Stimulated activated CD4-positive, alpha-beta T cell treated with anti-CD3 and anti-CD28 coated beads, Interleukin-4, amount 100 ng/mL, for 4 hours (primary cell): ENCODE measurements at regions not wholly inside any gene's neighbourhood (a gene's known extent, or its start where the extent isn't known, plus 50 kb on each side); places are given as distances from the start of the nearest gene placed in this dataset.

Experiments
- DNase-seq, 2 experiments: peaks; one replicate each; pipeline ENCODE4 v3.0.0-alpha.2; 2020

DNA sequence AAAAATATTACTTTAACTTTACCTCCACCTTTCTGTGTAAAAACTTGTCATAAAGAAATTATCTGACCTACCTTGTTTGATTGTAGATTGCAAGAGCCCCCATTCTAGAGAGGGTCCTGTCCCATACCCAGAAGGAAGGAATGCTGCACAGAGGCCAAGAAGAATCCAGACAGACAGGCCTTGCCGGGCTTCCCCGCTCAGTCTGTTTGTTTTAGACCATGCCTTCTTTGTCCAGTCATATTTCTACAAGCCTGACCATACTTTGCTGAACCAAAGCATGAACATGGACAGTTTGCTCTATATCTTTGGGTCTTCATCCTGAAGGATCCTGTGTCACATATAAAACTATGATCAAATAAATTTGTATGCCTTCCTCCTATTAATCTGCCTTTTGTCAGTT is 95.8 kb upstream of the MYCBP2 start:
- DNase-seq = no peak

DNA sequence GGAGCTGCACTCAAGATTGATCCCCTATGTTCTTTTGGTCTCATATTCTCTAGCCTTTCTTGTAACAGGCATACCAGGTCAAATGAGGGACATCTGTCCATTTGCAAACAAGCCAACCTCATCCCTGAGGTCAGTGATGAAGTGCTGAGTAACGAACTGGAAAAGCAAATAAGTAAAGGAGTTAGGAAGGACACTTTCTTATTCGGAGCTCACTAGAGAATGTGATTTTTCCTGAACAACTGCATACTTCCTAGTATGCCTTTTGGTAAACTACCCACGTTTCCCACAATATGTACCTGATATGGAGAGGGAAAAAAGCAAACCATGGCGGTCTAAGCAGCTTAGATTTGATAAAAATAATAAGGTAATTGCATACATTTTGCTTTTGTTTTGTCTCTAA is 91.0 kb upstream of the MYCBP2 start:
- DNase-seq = no peak

DNA sequence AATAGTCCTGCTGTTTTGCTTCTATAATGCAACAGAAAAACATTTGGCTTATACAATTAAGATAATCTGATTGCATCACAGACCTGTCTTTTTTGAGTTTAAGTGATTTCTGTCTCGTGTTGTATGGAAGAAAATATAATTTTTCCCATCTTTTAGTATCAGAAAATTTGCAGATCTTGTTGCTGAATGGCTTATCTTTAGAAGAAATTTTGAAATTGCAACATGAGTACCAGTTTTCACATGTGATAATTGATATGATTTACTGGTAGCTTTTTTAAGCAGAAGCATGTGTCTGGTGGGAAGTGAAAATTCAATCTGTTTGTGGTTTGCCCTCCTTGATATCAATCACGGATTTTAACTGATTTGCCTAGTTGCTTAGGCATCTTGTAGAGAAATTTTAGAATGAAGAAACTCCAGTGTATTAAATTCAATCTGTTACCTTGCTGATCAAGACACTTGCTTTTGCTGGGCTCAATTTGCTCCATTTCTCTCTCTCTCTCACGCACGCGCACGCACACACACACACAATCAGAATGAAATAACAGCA is 89.8 kb upstream of the MYCBP2 start:
- no peak for DNase-seq

DNA sequence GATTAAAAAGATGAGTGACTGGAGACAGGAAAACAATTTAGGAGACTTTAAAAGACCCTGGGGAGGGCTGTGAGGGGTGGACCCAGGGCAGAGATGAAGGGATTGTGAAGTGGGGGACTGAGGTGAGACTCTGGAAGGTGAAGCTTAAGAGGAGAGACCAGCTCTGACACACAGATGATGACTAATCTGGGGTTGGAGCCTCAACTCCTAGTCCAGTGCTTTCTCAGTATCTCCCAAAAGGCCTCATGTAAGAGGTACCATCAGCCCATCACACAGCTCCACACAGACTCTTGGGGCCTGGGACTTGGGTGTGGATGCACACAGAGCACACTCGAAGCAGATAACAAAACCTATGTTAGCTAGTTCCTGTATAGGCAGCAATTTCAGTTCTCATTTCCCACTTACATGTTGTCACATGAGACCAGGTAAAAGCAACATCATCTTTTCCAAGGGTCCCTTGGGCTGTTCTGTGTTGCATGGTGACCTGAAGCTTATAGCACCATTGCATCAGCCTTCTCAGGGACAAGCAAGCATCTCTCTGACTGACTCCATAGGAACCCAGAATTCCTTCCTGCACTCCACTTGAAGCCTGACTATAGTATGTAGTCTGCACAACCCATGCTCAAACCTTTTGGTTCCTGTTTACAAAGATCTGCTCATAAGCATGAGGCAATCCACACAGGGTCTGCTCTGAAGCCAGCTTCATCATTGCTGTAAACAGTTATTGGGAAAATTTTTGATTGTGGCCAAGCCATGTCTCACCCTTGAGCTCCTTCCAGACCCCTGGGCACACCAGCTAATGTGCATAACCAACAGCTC is 88.6 kb upstream of the MYCBP2 start:
- no peak for DNase-seq

DNA sequence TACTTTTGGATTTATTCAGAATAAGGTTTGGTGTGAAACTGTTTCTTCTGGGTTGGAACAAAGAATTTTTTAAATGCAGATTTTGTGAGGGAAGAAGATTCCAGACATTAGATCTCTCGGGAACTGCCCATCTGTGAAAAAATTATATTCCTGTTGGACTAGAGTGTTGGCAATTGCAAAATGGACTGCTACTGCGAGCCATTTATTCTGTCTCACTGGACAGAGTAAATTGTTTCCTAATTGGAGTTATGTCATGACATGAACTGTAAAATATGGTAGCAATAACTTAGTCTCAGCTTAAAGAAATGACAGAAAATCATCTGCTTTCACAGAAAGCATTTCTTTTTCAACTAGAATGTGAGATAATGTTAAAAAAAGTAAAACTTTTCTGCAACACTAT is 86.0 kb upstream of the MYCBP2 start:
- no peak for DNase-seq

DNA sequence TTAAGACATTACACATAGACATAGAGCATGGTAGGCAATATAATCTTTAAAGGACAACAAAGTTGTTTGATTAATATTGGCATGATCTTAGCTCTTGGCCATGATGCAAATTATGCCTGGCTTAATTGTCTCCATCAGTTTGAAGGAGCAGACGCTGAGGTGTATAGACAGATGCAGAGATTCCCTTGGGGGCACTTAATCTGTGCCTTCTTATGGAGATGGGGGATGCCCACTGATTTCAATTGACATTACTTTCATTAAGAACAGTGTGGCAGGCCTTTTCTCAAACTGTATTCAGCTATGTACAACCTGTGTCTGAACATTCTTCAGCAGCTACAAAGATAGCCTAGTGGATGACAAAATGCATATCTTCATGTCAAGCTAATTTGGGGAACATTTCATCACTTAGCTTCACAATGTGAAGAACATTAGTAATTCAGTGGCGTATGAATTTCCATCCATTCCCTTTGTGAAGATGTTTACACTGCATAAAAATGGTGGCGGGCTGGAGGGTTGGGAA is 85.3 kb upstream of the MYCBP2 start:
- no peak for DNase-seq

DNA sequence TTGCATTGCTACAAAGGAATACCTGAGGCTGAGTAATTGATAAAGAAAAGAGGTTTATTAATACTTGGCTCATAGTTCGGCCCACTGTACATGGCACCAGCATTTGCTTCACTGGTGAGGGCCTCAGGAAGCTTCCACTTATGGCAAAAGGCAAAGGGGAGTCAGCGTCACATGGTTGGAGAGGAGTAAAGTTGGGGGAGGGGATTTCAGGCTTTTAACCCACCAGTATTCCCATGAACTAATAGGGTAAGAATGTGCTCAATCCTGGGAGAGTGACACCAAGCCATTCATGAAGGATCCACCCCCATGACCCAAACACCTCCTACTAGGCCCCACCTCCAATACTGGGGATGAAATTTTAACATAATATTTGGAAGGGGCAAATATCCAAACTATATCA is 82.5 kb upstream of the MYCBP2 start:
- no peak for DNase-seq

DNA sequence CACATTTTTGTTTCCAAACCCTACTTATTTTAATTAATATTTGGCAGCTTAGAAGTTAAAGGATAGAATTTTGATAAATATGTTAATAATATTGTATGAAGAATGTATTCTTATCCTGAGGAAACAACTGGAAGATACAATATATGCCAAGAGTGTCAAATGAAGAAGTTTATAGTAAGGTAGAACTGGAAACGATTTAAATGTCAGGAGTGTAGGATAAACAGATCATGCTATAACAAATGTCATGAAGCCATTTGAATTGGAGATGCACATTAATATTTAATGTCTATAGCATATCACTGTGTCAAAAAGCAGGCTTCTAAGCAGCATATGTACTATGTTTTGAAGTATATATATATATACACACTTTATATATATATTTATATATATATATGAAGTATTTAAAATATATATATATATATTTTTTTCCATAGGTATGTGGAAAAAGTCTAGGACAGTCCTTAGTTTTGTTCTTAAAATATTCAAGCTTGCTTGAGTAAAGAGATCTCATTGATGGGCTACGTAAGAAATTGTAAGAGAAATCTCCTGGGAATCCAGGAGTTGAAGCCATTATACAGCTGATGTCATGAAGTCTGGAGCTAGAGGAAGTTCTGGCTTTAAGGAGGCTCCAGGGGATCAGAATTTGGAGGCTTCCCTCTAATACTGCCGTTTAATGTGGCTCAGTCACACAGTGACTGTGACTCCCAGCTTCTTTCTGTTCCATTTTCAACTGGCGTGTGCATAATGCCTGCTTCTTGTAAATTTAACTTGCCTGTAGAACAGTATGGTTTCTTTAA is 79.9 kb upstream of the MYCBP2 start:
- no peak for DNase-seq

DNA sequence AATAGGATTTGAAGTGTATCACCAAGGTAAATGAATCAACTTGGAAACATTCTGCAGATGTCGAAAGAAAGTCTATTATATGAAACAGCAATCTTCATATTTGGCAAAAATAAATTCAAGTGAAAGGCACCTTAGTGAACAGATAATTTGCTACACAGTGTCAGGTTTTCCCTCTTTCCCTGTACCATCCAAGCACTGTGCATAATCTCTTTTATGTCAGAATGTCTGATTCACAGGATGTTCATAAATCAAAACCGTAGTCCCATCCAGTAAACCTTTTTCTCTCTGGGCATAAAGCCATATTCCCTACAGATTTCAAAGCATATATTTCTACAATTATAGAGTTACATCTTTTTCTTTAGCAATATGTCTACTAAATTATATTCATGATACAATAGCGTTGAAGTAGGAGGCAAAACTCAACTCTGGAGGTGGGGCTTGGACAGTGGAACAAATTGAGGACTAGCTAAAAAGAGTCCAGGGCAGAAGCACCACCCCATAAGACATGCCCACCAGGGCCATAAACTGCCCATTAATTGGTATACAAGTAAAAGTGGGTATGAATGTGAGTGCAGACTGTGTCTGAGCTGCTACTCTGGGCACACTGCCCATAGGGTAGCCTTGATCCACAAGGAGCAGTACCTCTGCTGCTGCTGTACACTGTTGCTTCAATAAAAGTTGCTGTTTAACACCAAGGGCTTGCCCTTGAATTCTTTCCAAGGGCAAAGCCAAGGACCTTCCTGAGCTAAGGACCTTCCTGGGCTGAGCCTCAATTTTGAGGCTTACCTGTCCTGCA is 72.1 kb upstream of the MYCBP2 start:
- DNase-seq = no peak

DNA sequence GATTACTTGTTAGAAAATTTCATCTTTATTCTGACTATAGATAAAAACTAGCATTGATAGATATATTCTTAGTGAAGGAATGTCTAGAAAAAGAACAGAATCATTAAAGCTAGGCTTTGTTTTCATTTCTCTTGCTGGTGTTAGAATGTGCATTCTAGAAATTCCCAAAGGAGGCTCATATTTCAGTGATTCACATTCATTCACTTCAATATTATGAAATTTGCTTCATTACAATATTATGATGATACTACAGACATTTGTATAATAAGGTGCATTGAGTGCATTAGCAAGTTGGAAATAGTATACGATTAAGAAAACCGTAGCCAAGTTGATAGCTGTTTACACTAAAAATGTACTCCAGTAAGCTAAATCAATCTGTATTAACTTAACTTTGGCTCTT is 70.7 kb upstream of the MYCBP2 start:
- no peak for DNase-seq

DNA sequence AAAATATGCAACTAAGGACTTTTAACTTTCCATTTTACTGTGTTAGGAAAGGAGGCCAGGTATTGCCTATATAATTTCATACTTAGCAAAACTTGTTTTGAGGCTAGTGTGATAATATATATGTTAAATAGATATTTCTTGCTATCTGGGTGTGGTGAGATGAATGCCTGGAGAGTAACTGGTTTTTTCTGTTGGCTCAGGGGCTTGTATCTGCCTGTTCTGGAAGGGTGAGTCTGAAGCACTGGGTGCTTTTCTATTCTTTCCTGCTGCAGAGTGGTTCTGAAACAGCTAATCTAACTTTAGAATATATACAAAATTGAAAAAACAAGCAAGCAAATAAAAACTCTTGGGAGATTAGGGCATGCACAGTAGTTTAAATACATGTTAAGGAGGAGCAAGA is 64.6 kb upstream of the MYCBP2 start:
- DNase-seq = no peak

DNA sequence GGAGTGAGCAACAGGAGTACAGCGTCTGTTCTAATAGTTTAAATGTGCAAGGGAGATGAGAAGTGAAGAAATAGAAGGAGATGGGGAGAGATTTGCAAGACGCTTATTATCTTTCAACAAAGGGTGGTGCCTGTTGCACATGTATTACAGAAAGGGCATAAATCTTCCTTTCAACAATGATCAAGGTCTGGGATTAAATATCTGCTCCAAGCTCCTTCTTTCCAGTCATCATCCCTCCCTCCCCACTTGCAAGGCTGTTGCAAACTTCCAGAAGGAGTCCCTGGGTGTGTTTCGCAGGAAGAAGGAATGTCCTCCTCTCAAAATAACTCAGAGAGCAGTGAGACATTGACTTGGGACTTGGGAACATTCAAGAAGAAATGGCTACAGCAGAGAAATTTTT is 63.5 kb upstream of the MYCBP2 start:
- DNase-seq = no peak

DNA sequence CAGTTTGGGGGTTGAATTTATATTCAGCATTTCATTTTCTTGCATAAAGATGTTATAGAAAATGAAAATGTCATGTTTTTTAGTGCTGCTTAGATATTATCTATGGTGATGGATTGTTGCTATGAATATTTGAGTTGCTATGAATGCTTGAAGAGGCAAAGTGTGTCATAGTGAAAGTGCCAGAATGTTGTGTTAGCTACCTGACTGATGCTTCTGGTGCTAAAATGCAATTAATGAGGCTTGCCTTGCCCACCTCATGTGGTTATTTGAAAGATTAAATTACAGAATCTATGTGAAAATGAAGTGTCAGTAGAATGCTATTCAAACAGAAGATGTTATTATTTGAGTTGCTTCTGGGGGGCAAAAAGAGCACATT is 62.7 kb upstream of the MYCBP2 start:
- DNase-seq = no peak

DNA sequence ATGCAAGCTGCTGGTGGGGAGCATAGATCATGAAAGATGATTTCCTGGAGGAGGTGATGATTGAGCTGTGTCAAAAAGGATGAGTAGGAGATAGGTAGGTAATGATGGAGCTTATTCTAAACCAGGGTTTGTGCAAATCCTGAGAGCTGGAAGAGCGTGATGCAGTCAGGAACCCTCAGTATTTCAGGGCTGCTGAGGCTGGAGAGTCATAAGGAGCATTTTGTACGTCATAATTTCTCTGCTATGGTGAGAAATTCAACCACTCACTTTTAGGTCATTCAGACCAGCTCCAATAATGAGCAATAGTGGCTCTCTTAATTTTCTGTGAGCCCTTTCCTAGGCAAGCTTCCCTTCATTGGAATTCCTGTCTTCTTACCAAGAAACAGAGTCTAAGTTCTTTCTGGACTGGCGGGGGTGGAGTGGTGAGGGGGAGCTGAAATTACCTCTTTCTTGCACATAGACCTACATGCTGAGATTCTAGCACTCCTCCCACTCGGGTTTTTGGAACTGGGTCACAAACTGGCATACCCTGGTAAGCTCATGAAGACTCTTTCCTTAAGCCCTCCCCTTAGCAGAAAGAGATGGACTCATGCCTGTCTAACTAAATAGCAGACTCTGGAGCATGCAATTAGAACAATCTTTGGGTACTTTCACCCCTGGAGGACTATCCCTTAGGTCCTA is 62.2 kb upstream of the MYCBP2 start:
- no peak for DNase-seq

DNA sequence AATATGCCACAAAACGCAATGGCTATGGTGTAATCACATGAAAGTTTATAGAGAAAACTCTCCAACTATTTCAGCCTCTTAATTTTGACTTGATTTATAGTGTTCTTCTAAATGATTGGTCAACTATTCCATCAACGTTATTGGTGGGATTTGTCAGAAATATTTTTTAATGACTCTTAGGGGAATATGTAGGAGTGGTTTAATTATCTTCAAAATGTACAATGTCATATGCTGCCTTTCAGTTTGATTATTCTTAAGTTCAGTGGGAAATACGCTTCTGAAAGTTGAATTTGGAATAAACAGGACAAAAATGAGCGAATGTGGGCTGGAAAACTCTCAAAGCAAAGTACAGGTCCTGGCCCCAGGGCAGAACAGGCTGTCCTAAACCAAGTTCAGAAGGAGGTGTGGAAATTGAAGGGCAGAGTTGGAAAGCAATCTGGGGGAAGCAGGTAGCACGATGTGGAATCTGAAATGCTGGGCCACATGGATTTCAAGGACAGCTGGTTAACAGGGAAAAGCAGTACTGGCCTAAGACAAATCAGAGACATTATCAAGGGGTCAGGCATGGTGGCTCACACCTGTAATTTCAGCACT is 60.8 kb upstream of the MYCBP2 start:
- DNase-seq = no peak

DNA sequence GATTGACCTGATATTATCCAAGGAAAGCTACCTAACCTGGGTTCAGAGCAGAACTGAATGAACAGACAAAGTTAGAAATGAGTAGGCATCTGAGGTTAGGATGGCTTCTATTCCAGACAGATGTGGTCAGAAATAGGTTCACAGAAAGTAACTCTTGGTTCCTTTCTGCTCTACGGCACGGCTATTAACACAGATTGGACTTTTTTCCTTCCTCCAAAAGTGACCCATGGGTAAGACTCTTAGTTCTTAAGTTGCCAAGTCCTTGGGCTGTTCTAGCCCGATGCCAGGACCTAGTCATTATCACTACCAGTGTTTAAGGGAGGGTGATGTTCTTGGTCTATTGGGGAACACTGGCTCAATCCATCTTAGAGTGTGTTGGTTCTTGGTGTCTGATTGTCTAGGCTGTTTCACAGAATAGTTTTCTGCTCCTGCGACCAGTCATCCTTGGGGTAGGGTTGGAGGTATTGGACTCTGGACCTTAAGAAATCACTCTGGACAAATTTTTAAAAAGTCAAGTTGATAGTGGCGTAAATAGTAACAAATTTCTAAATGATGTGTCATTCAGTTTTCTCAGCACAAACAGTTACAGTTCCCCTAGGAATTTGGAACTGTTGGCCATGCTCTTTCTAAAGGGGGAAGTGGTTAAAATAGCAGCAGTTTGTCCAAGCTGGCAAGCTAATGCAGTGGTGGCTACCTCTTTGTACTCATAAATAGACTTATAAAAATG is 60.1 kb upstream of the MYCBP2 start:
- DNase-seq = no peak

DNA sequence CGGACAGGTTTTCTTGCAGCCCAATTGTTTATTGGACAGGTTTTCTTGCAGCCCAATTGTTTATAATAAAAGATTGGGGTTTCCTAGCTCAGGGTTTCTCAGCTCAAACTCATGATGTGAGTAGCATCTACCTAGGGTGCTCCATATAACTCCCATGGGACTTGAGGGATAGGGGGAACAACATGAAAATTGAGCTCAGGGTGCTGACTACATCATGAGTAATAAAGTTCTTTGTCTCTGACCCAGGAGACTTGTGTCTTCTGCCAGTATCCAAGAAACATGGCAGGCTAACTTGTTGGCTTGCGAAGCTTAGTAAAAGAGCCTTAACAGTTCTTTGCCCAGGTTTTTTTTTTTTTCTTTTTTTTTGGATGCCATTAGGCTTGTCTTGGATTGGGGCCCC is 59.2 kb upstream of the MYCBP2 start:
- no peak for DNase-seq

DNA sequence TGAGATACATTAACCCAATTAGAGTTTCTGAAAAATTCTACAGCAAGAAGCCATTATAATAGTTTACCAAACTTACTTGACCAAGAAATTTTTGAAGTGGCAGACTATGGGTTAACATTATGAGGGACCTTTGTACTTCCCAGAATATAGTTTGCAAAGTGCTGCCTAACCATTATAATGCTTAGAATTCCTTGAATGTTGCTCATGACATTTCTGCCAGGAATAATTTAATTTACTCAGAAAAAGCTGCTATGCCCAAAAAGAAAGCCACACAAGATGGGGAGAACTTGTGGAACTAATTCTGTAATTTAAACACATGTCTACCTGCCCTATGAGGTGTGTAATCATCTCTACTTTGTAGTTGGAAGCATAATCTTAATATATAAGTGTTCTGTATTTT is 58.1 kb upstream of the MYCBP2 start:
- DNase-seq = no peak

DNA sequence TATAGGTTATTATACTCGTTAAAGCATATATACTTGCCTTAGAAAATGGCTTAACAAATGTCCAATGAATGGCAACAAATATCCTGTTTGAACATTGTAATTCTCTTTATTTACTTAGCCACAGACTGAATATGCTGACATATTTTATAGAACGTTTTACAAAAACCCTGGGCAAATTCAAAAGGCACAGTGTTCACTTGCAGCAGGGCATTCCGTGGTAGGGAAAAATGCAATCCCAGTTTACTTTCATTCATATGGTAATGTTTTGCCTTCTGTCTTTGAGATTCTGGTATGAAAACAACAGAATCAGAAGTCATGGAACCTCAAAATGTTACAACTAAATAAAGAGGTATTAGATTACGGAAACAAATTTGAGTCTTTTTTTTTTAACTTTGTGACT is 56.2 kb upstream of the MYCBP2 start:
- DNase-seq = no peak

DNA sequence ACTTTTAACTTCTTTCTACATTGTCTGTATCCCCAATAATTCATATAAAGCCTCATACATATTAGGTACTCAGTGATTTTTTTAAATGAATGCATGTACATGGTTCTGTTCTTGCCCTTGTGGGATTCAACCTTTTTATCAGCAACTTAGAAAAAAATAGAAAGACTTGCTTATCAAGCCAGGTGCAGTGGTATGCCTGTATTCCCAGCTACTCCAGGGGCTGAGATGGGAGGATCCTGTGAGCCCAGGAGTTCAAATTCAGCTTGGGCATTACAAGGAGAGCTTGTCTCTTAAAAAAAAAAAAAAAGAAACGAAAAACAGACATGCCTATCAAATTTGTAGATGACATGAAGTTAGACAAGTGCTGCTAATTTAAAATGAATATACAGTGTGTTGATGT is 54.2 kb upstream of the MYCBP2 start:
- DNase-seq = no peak

DNA sequence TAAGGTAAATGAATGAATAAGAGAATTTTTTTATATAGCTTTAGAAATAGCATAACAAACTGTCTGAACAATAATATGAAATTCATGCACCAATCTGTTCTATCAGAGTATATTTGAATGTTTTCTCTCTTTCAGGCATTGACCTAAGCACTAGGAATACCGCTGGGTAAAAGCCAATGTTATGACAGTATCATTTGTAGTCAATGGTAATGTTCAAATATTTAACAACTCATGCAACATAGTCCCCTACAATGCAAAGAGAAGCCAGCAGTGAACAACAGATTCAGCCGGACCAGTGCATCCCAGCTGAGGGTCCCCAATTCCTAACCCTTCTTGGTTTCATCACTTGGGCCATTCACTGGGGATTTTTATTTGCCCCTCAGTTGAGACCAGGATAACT is 52.6 kb upstream of the MYCBP2 start:
- DNase-seq = no peak

DNA sequence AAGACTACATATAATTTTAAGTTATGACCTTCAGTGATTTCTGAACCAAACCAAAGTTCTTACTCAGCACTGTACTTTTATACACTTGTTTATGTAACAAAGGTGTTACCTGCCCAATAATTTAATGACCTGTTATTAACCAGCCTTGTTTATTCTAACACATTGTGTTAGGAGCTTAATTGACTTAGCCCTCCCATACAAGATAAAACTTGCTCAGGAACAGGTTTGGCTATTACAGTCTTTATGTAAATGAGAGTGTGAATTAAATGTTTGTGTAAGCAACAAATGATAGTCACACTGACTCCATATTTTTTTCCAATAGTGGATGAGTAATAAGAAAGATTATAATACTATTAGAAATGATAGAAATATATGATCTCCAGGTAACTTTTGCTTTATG is 51.8 kb upstream of the MYCBP2 start:
- DNase-seq = no peak
